Fibroblast of the aortic adventitia (primary cell): ENCODE measurements at regions not wholly inside any gene's neighbourhood (a gene's known extent, or its start where the extent isn't known, plus 50 kb on each side); places are given as distances from the start of the nearest gene placed in this dataset.
"Not testable (repeated sequence)": the region's sequence is repeated elsewhere in the genome, so short reads cannot be mapped to it uniquely, and the experiment has no call there.

Experiments used
- DNase-seq: peaks from one replicate; pipeline ENCODE4 v3.0.0-alpha.2; 2010; ENCODE audit warnings: low read depth
- H3K4me3 ChIP-seq: 2 replicates; pipeline ENCODE4 v1.5.1; 2011; ENCODE audit warnings: low read depth, mild to moderate bottlenecking, control low read depth, low read length, moderate library complexity
- CTCF ChIP-seq: IDR thresholded peaks from 2 replicates; pipeline ENCODE4 v1.5.1; 2011; ENCODE audit warnings: mild to moderate bottlenecking, low read length, control low read depth, inconsistent platforms; ENCODE audit not compliant: insufficient read depth

GRCh38 chr3:82618594-82618993 lies 857.1 kb upstream of the GBE1 start:
- DNase-seq = no peak
- H3K4me3 ChIP-seq = no peak overlapping the region
- TF ChIP-seq CTCF = no peak

- no peak for TF ChIP-seq CTCF
- H3K4me3 ChIP-seq = no peak overlapping the region
- DNase-seq = no peak
Measured at GRCh38 chr3:82610236-82610635, 848.8 kb upstream of the GBE1 start.

GRCh38 chr3:82607391-82607790 lies 845.9 kb upstream of the GBE1 start:
- no peak overlapping the region for H3K4me3 ChIP-seq
- DNase-seq = no peak
- TF ChIP-seq CTCF = no peak

- DNase-seq = no peak
- no peak overlapping the region for H3K4me3 ChIP-seq
- TF ChIP-seq CTCF = no peak
Measured at GRCh38 chr3:82596805-82597204, 835.4 kb upstream of the GBE1 start.

GRCh38 chr3:82595530-82595929 lies 834.1 kb upstream of the GBE1 start:
- no peak overlapping the region for H3K4me3 ChIP-seq
- TF ChIP-seq CTCF = no peak
- DNase-seq = no peak

- no peak overlapping the region for H3K4me3 ChIP-seq
- TF ChIP-seq CTCF = no peak
- no peak for DNase-seq
Measured at GRCh38 chr3:82587174-82587573, 825.7 kb upstream of the GBE1 start.

- H3K4me3 ChIP-seq = no peak overlapping the region
- no peak for TF ChIP-seq CTCF
- DNase-seq = no peak
Measured at GRCh38 chr3:82586414-82586813, 825.0 kb upstream of the GBE1 start.

GRCh38 chr3:82586002-82586401 lies 824.6 kb upstream of the GBE1 start:
- not testable (repeated sequence) for H3K4me3 ChIP-seq, DNase-seq

- DNase-seq, H3K4me3 ChIP-seq: not testable (repeated sequence)
Measured at GRCh38 chr3:82585591-82585990, 824.1 kb upstream of the GBE1 start.

GRCh38 chr3:82584861-82585260 lies 823.4 kb upstream of the GBE1 start:
- DNase-seq = not testable (repeated sequence)

GRCh38 chr3:82584415-82584814 lies 823.0 kb upstream of the GBE1 start:
- not testable (repeated sequence) for H3K4me3 ChIP-seq

More at GRCh38 chr3:82584861-82585260, 823.4 kb upstream of the GBE1 start:
- not testable (repeated sequence) for H3K4me3 ChIP-seq

More at GRCh38 chr3:82584415-82584814, 823.0 kb upstream of the GBE1 start:
- DNase-seq = not testable (repeated sequence)
